K562 (cell line): ENCODE measurements at regions not wholly inside any gene's neighbourhood (a gene's known extent, or its start where the extent isn't known, plus 50 kb on each side); places are given as distances from the start of the nearest gene placed in this dataset.

Experiments used
- ATAC-seq: fragments of 200-7000 bp; cut with Tn5 transposase; 3 replicates; pipeline ENCODE4 v1.9.1; 2020; ENCODE audit warnings: moderate library complexity
- BruUV-seq: library from RNA; stranded (reverse); fragments of 400-500 nt; replicated peaks from 2 replicates; lab custom pipeline; 2021; lab: Mats Ljungman, UMichigan
- CTCF ChIA-PET: fragments of 300-600 bp; formaldehyde crosslinking; extraction: SDS; loops from one replicate; lab custom pipeline; 2021; ENCODE audit warnings: low intra/inter-chr PET ratio; lab: Yijun Ruan, JAX
- POLR2A ChIA-PET: fragments of 300-600, 350-650 bp; sonication (Branson Sonifier 250); formaldehyde crosslinking; extraction: SDS; loops from one replicate; lab custom pipeline; 2021; ENCODE audit warnings: antibody characterized with exemption, inconsistent platforms; lab: Yijun Ruan, JAX
- DNase-seq, 4 experiments: peaks; one replicate each; pipeline versions ENCODE4 v3.0.0 to v3.0.0-alpha.2; 2011 to 2018; ENCODE audit warnings: low spot score in 3 of 4, mixed read lengths in 3 of 4; ENCODE audit errors: extremely low read depth in 1 of 4
- FAIRE-seq: peaks from 2 replicates; lab custom pipeline; 2011; peaks lifted over from hg19 to GRCh38; lab: Jason Lieb, UNC
- H2AFZ ChIP-seq: 2 replicates; pipeline ENCODE4 v1.6.0; 2011; ENCODE audit warnings: low read depth, low read length, control low read depth, inconsistent platforms
- H3K27ac ChIP-seq: fragments of 200-600 bp; 3 replicates; pipeline ENCODE4 v1.8.0; 2011; ENCODE audit warnings: low read depth, mild to moderate bottlenecking, control low read depth, inconsistent platforms, low read length, moderate library complexity, mixed read lengths; ENCODE audit errors: extremely low read depth
- H3K27me3 ChIP-seq, 2 experiments: fragments of 300-600 bp in 1 of 2; 2 replicates in 1 of 2; 3 replicates in 1 of 2; pipeline versions ENCODE4 v1.6.0 to v1.8.0; 2011; ENCODE audit warnings: inconsistent platforms in 2 of 2, low read length in 2 of 2, mild to moderate bottlenecking in 1 of 2, mixed read lengths in 1 of 2, moderate library complexity in 1 of 2; ENCODE audit not compliant: control insufficient read depth in 2 of 2, insufficient read depth in 2 of 2
- H3K36me3 ChIP-seq: fragments of 300-600 bp; 3 replicates; pipeline ENCODE4 v1.8.0; 2011; ENCODE audit warnings: mild to moderate bottlenecking, low read length, inconsistent platforms; ENCODE audit not compliant: control insufficient read depth, insufficient read depth
- H3K4me1 ChIP-seq, 2 experiments: fragments of 200-600 bp in 1 of 2; replicated peaks in 1 of 2; 2 replicates in 1 of 2; 3 replicates in 1 of 2; pipeline versions ENCODE4 v1.5.1 to v1.8.0; 2011; ENCODE audit warnings: inconsistent platforms in 2 of 2, low read length in 2 of 2, mild to moderate bottlenecking in 1 of 2, mixed read lengths in 1 of 2, moderate library complexity in 1 of 2; ENCODE audit not compliant: control insufficient read depth in 2 of 2, insufficient read depth in 2 of 2
- H3K4me2 ChIP-seq: 2 replicates; pipeline ENCODE4 v1.6.1; 2011; ENCODE audit warnings: low read length, control low read depth, inconsistent platforms, mixed read lengths; ENCODE audit not compliant: insufficient read depth
- H3K4me3 ChIP-seq: fragments of 200-600 bp; sonication (generic), shearing (Covaris generic); 2 replicates; pipeline ENCODE4 v1.5.1; 2016; ENCODE audit warnings: control low read depth, inconsistent platforms
- H3K79me2 ChIP-seq: fragments of 200-600 bp; 3 replicates; pipeline ENCODE4 v1.8.0; 2011; ENCODE audit warnings: low read length, inconsistent platforms; ENCODE audit not compliant: control insufficient read depth, insufficient read depth
- H3K9ac ChIP-seq, 2 experiments: 2 replicates each; pipeline versions ENCODE4 v1.6.0 to v1.6.1; 2011; ENCODE audit warnings: low read depth in 2 of 2, low read length in 2 of 2, control low read depth in 1 of 2, inconsistent platforms in 1 of 2, mild to moderate bottlenecking in 1 of 2, mixed read lengths in 1 of 2; ENCODE audit not compliant: insufficient read depth in 1 of 2
- H3K9me1 ChIP-seq: one replicate; pipeline ENCODE4 v1.6.0; 2011; ENCODE audit warnings: inconsistent platforms, mild to moderate bottlenecking, low read length, moderate library complexity; ENCODE audit not compliant: control insufficient read depth, insufficient read depth
- H3K9me3 ChIP-seq: replicated peaks from 2 replicates; pipeline ENCODE4 v1.5.1; 2011; ENCODE audit warnings: low read depth, low read length, inconsistent platforms; ENCODE audit not compliant: control insufficient read depth, insufficient read depth
- H4K20me1 ChIP-seq: replicated peaks from 2 replicates; pipeline ENCODE4 v1.6.1; 2011; ENCODE audit warnings: low read length, inconsistent platforms, mixed read lengths; ENCODE audit not compliant: control insufficient read depth, insufficient read depth
- ARID2 ChIP-seq: fragments of 450-650 bp; IDR thresholded peaks from 2 replicates; pipeline ENCODE4 v1.6.1; 2017; ENCODE audit warnings: antibody characterized with exemption, mild to moderate bottlenecking
- CEBPG ChIP-seq, 3 experiments: fragments of 200-800 bp in 1 of 3; sonication (Bioruptor generic) in 1 of 3; sonication (generic) in 1 of 3; formaldehyde crosslinking in 1 of 3; IDR thresholded peaks in 2 of 3; conservative IDR thresholded peaks in 1 of 3; 2 replicates each; pipeline versions ENCODE4 v1.6.1 to v1.8.0; 2016 to 2022; ENCODE audit warnings: missing compliant biosample characterization in 2 of 3, missing genetic modification characterization in 2 of 3, mild to moderate bottlenecking in 1 of 3, missing genetic modification reagents in 1 of 3
- MCM7 ChIP-seq, 2 experiments: fragments of 450-650 bp; IDR thresholded peaks; 2 replicates each; pipeline ENCODE4 v1.6.1; 2016 to 2018
- NFE2 ChIP-seq: IDR thresholded peaks from 2 replicates; pipeline ENCODE4 v1.6.1; 2014; ENCODE audit warnings: antibody characterized with exemption, low read depth
- PHF20 ChIP-seq: fragments of 450-650 bp; IDR thresholded peaks from 2 replicates; pipeline ENCODE4 v1.6.1; 2018; ENCODE audit not compliant: partially characterized antibody
- PHF21A ChIP-seq: fragments of 450-650 bp; IDR thresholded peaks from 2 replicates; pipeline ENCODE4 v1.6.1; 2017; ENCODE audit warnings: low read depth, borderline replicate concordance
- PHF8 ChIP-seq: fragments of 200-600 bp; sonication (generic); IDR thresholded peaks from 2 replicates; pipeline ENCODE4 v1.6.1; 2012; ENCODE audit warnings: mixed run types, mild to moderate bottlenecking, inconsistent platforms, low read length, moderate library complexity, borderline replicate concordance
- RAD21 ChIP-seq, 2 experiments: fragments of 250-450 bp in 1 of 2; fragments of 450-650 bp in 1 of 2; sonication (Bioruptor Pico) in 1 of 2; formaldehyde crosslinking in 1 of 2; IDR thresholded peaks in 1 of 2; conservative IDR thresholded peaks in 1 of 2; 2 replicates each; pipeline versions ENCODE4 v1.4.0 to v1.8.0; 2020 to 2022; ENCODE audit warnings: mild to moderate bottlenecking in 2 of 2, moderate library complexity in 1 of 2
- TBL1XR1 ChIP-seq, 2 experiments: IDR thresholded peaks; 2 replicates each; pipeline ENCODE4 v1.6.1; 2012; ENCODE audit warnings: improper control_type of control experiment in 2 of 2, low read length in 2 of 2, mild to moderate bottlenecking in 1 of 2
- ZBTB8A ChIP-seq: fragments of 450-650 bp; IDR thresholded peaks from 2 replicates; pipeline ENCODE4 v1.6.1; 2018; ENCODE audit warnings: mild to moderate bottlenecking, moderate library complexity; ENCODE audit not compliant: partially characterized antibody
- ZNF197 ChIP-seq: fragments of 200-800 bp; sonication (Bioruptor generic); IDR thresholded peaks from 2 replicates; pipeline ENCODE4 v1.6.1; 2016; ENCODE audit warnings: low read depth, missing genetic modification characterization, missing compliant biosample characterization
- WGBS: fragments of 100-300 bp; shearing (Covaris generic); methylation state at CpG from one replicate; pipeline ENCODE4 v1.1.6; 2016; ENCODE audit warnings: low coverage, mixed read lengths; ENCODE audit not compliant: insufficient coverage; ENCODE audit errors: missing lambda C conversion rate; 5-methylcytosine and 5-hydroxymethylcytosine counted together
- in situ Hi-C: fragments of 300-500 bp; cut with MboI; formaldehyde crosslinking; loops from 4 replicates; pipeline ENCODE4 v1.15.0; 2018; ENCODE audit warnings: inconsistent platforms, mixed read lengths
- intact Hi-C: fragments of 100-400 bp; cut with micrococcal nuclease; formaldehyde crosslinking; loops from 2 replicates; pipeline ENCODE4 v1.14.2; 2022
- TF ChIP-seq, protein P1 (sequence below): IDR thresholded peaks from 3 replicates; pipeline ENCODE4 v1.6.1; 2011; ENCODE audit warnings: borderline replicate concordance, mild to moderate bottlenecking; ENCODE audit not compliant: insufficient read length, insufficient read depth
- TF ChIP-seq, protein P2 (sequence below): fragments of 250-450 bp; sonication (Bioruptor Pico); IDR thresholded peaks from 2 replicates; pipeline ENCODE4 v1.9.0; 2021; ENCODE audit warnings: mild to moderate bottlenecking, inconsistent platforms

DNA sequence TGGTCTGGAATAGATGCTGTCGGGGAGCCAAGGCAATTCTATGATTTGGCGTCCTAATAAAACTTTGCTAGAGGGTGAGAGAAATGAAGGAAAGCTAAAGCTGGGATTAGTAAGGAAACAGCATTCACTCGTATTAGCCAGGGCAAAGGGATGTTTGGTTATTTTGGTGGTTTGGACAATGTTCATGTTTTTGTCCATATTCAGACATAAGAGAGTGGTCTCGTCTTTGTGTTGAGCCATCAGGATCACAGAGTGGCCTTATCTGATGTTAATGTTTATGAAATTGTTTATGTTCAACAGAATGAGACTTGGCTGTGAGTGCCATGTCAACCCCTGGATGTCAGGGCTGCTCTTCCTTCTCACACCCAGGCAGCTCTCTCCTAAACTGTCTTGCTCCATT, 58.9 kb upstream of the EPC2 start:
- CTCF ChIA-PET: no interaction called here
- intact Hi-C loops: no loop called here

DNA sequence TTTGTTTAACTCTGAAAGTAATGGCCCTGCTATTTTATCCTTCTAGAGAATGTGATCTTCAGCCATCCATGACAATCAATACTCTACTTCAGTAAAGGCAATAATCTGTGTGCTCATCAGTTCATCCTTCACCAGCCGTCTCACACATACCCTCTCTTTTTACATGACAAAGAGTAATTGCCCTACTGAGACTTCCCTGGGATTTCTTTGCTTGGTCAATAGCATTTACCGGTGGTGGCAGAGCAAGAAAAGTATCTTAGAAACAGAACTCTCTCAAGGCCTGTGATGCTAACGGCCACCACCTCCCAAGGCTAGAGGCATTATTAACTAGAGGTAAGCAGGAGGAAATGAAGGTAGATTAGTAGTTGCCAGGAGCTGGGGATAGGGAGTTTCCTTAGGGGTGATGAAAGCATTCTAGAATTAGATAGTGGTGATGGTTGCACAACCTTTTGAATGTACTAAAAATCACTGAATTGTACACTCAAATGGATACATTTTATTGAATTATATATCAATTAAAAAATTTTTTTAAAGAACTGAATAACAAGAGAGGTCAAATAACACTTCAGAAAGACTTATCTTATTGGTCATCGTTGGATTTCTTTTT, 57.9 kb upstream of the EPC2 start:
- ATAC-seq (no peak), DNase-seq (no peak), FAIRE-seq (no peak)
- Histone ChIP-seq H3K36me3 (no peaks in the 10 kb centered on the region), H4K20me1 (no peaks in the 10 kb centered on the region), H3K27ac (no peak overlapping the region), H3K9me1 (no peaks in the 10 kb centered on the region), H3K9me3 (no peaks in the 10 kb centered on the region), H3K9ac (no peak overlapping the region), H3K27me3 (peaks cover 0 to 7% of the 10 kb centered on the region in 2 experiments; a peak in 3 of 5 replicates), H2AFZ (no peak overlapping the region), H3K79me2 (no peaks in the 10 kb centered on the region), H3K4me1 (no peaks in the 10 kb centered on the region), H3K4me3 (no peak overlapping the region), H3K4me2 (no peak overlapping the region)
- in situ Hi-C loops (no loop called here), intact Hi-C loops (no loop called here)
- ChIA-PET POLR2A (interaction anchor here (0.7 to 1.1 kb wide), 2 partner anchors 10 to 38 kb away, joined by 3 read pairs; no protein-coding TSS in a partner anchor), CTCF (no interaction called here)
- no TSS peak for BruUV-seq
- 3% methylated on average over 4 of the region's 4 CpGs for WGBS
- TF ChIP-seq PHF8 (no peak), MCM7 (IDR thresholded peaks at IDR 0.05) (0 out of 4 replicates have a peak, but pooled peaks of 1 of the 2 experiments have one; percentile 44), ZBTB8A (no peak), PHF20 (no peak), TBL1XR1 (IDR thresholded peaks at IDR 0.05; ENCODE audit: low read length in 2 of 2) (no peak), CEBPG (CRISPR knock-in tag; IDR thresholded peaks at IDR 0.05) (no peak), CEBPG (tag; conservative IDR thresholded peaks at IDR 0.05 in 1 of 2, IDR thresholded peaks at IDR 0.05 in 1 of 2) (peak; percentile 42 to 57; a peak in 2 of 4 replicates), ARID2 (no peak), PHF21A (no peak)
- TF ChIP-seq, protein P1, sequence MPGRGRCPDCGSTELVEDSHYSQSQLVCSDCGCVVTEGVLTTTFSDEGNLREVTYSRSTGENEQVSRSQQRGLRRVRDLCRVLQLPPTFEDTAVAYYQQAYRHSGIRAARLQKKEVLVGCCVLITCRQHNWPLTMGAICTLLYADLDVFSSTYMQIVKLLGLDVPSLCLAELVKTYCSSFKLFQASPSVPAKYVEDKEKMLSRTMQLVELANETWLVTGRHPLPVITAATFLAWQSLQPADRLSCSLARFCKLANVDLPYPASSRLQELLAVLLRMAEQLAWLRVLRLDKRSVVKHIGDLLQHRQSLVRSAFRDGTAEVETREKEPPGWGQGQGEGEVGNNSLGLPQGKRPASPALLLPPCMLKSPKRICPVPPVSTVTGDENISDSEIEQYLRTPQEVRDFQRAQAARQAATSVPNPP: no peak
- TF ChIP-seq, protein P2, sequence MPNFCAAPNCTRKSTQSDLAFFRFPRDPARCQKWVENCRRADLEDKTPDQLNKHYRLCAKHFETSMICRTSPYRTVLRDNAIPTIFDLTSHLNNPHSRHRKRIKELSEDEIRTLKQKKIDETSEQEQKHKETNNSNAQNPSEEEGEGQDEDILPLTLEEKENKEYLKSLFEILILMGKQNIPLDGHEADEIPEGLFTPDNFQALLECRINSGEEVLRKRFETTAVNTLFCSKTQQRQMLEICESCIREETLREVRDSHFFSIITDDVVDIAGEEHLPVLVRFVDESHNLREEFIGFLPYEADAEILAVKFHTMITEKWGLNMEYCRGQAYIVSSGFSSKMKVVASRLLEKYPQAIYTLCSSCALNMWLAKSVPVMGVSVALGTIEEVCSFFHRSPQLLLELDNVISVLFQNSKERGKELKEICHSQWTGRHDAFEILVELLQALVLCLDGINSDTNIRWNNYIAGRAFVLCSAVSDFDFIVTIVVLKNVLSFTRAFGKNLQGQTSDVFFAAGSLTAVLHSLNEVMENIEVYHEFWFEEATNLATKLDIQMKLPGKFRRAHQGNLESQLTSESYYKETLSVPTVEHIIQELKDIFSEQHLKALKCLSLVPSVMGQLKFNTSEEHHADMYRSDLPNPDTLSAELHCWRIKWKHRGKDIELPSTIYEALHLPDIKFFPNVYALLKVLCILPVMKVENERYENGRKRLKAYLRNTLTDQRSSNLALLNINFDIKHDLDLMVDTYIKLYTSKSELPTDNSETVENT (CRISPR knock-in tag): no peak

More for the DNA sequence above, 58.9 kb upstream of the EPC2 start:
- FAIRE-seq: no peak
- ATAC-seq: no peak
- Histone ChIP-seq H2AFZ (no peak overlapping the region), H3K79me2 (no peaks in the 10 kb centered on the region), H3K27me3 (peaks cover 4 to 9% of the 10 kb centered on the region in 2 experiments; a peak in 3 of 5 replicates), H4K20me1 (no peaks in the 10 kb centered on the region), H3K9ac (no peak overlapping the region), H3K4me1 (no peaks in the 10 kb centered on the region), H3K9me1 (no peaks in the 10 kb centered on the region), H3K4me2 (no peak overlapping the region), H3K27ac (no peak overlapping the region), H3K9me3 (no peaks in the 10 kb centered on the region), H3K4me3 (no peak overlapping the region), H3K36me3 (no peaks in the 10 kb centered on the region)
- under 1% methylated on average over 4 of the region's 4 CpGs for WGBS
- POLR2A ChIA-PET: interaction anchor here (0.9 kb wide), 1 partner anchor 8 kb away, joined by 3 read pairs; no protein-coding TSS in a partner anchor
- TF ChIP-seq NFE2: no peak
- no peak for TF ChIP-seq ZNF197
- peak in 1 of 2 experiments; percentile 19; a peak in 1 of 4 replicates for TF ChIP-seq RAD21 (CRISPR knock-in tag; conservative IDR thresholded peaks at IDR 0.05 in 1 of 2, IDR thresholded peaks at IDR 0.05 in 1 of 2)
- DNase-seq: no peak
- in situ Hi-C loops: no loop called here
- no TSS peak for BruUV-seq
